NOMO-1 treated with DMSO at 0.1 percent for 48 hours (cell line): ENCODE measurements at regions not wholly inside any gene's neighbourhood (a gene's known extent, or its start where the extent isn't known, plus 50 kb on each side); places are given as distances from the start of the nearest gene placed in this dataset.

ENCODE experiments used
- DNase-seq: peaks from one replicate; lab custom pipeline; 2025; ENCODE audit not compliant: unreplicated experiment; lab: John Stamatoyannopoulos, UW

GRCh38 chrX:8869812-8870211 is 68.6 kb upstream of the FAM9A start:
- no peak for DNase-seq

GRCh38 chrX:8868906-8869305 is 67.7 kb upstream of the FAM9A start:
- peak; percentile 19 for DNase-seq

- DNase-seq = no peak
Measured at GRCh38 chrX:8868070-8868773, 67.0 kb upstream of the FAM9A start.

- DNase-seq = no peak
Measured at GRCh38 chrX:8867406-8867805, 66.2 kb upstream of the FAM9A start.

GRCh38 chrX:8864161-8864560 is 63.0 kb upstream of the FAM9A start:
- no peak for DNase-seq

GRCh38 chrX:8861908-8862307 is 60.7 kb upstream of the FAM9A start:
- DNase-seq = no peak

GRCh38 chrX:8851231-8851886 is 50.2 kb upstream of the FAM9A start:
- DNase-seq = no peak
